ENCODE measurements at regions not wholly inside any gene's neighbourhood (a gene's known extent, or its start where the extent isn't known, plus 50 kb on each side); places are given as distances from the start of the nearest gene placed in this dataset.

DNA sequence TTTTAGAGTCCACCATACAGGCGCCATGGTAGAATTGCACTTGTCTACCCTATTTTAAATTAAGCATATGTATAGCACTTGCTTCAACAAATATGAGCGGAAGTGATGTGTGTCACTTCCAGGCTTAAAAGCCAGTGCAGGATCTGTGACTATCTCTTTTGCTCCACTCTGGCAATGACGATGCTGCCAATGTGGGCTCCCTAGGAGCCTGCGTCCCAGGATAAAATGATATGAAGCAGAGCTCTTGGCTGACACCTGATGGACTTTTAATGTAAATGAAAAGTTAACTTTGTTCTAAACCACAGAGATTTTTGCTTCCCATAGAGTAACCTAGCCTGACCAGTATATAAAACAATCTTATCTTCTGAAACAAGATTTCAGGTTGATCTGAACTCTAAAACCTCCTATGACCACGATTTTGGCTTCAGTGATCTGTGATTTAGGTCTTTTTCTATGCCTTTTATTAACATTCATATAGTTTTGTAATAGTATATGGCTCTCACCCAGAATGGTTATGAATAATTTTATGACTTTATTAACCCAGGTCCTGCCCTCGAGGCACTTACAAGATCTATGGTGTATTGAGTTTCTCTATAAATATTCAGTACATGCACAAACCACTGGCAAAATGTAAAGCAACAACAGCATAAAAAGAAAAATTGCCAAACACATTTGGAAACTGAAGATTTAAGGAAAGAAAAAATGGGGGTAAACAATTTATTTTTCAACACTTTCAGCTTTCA, 422.5 kb upstream of the PIK3C3 start:
- no peak overlapping the region for H3K27ac ChIP-seq
- no peak for TF ChIP-seq CTCF (conservative IDR thresholded peaks at IDR 0.05; ENCODE audit: low read depth)
- no peak for DNase-seq (ENCODE audit: low spot score)
- POLR2A ChIA-PET (ENCODE audit: low non-redundant PET) = no interaction called here
- CTCF ChIA-PET = no interaction called here

- H3K27ac ChIP-seq = no peak overlapping the region
- CTCF ChIA-PET = no interaction called here
- no peak for DNase-seq (ENCODE audit: low spot score)
- POLR2A ChIA-PET (ENCODE audit: low non-redundant PET) = no interaction called here
- no peak for TF ChIP-seq CTCF (conservative IDR thresholded peaks at IDR 0.05; ENCODE audit: low read depth)
Observed at GRCh38 chr18:41530970-41531369, 424.1 kb upstream of the PIK3C3 start.

- ChIA-PET CTCF (no interaction called here), POLR2A (ENCODE audit: low non-redundant PET) (no interaction called here)
- H3K27ac ChIP-seq = no peak overlapping the region
- no peak for DNase-seq (ENCODE audit: low spot score)
- no peak for TF ChIP-seq CTCF (conservative IDR thresholded peaks at IDR 0.05; ENCODE audit: low read depth)
Observed at GRCh38 chr18:41529093-41529492, 425.9 kb upstream of the PIK3C3 start.

GRCh38 chr18:41526054-41526453, 429.0 kb upstream of the PIK3C3 start:
- H3K27ac ChIP-seq = no peak overlapping the region
- ChIA-PET POLR2A (ENCODE audit: low non-redundant PET) (no interaction called here), CTCF (interaction anchor here (0.8 kb wide), 1 partner anchor 58 kb away, joined by 3 read pairs; no protein-coding TSS in a partner anchor)
- DNase-seq (ENCODE audit: low spot score) = no peak
- TF ChIP-seq CTCF (conservative IDR thresholded peaks at IDR 0.05; ENCODE audit: low read depth) = no peak

DNA sequence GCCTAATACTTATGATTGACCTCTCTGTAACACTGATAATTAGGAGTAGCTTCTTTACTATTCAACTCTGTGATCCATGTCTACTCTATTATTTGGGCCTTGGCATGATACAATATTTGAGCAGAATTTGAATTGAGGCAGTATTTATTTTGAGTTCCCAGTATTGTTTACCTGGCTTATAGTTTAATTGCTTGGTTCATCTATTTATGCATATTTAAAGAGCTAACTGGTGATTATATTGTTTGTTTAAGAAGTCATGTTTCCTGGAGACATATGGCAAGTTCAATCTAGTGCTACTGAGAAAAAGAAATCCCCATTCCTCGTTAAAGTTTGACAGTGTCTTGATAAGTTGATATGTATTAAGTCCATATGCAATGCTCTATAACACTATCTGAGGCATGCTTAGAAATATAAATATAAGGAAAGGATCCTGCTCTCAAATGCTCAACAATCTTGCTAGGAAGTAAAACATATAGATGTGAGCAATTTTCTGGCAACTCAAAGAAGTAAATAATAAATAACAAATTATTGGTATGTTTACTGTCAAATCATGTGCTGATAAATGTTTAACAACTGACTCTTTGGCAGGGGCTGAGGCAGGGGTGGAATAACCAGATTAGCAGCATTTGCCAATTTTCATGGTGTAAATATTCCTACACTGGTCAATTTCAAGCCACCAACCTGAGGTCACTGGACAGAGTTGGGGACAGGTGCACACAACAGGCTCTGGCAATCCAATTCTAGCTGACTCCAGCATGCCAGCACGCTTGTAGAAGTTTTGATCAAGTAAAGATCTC, 430.2 kb upstream of the PIK3C3 start:
- DNase-seq (ENCODE audit: low spot score) = no peak
- POLR2A ChIA-PET (ENCODE audit: low non-redundant PET) = no interaction called here
- no peak for TF ChIP-seq CTCF (conservative IDR thresholded peaks at IDR 0.05; ENCODE audit: low read depth)
- CTCF ChIA-PET = interaction anchor here (0.6 kb wide), 1 partner anchor 541 kb away, joined by 5 read pairs; no protein-coding TSS in a partner anchor
- H3K27ac ChIP-seq = no peak overlapping the region

DNA sequence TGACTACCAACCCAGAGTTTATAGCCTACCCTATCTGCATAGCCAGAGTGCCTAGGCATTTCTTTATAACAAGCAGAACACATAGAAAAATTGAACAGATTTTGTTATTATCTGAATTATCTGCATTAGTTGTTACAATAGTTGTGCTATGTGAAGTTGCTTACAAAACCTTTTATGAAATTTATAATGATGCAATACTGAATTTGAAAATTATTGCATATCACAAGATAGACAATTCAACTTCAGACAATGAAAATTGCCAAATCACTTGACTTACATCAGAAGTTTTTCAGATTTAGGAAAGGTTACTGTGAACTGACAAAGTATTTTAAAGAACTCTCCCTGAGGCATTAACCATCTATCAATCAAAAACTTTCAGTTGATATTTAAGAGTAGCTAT, 437.9 kb upstream of the PIK3C3 start:
- H3K27ac ChIP-seq = no peak overlapping the region
- TF ChIP-seq CTCF (conservative IDR thresholded peaks at IDR 0.05; ENCODE audit: low read depth) = no peak
- ChIA-PET CTCF (no interaction called here), POLR2A (ENCODE audit: low non-redundant PET) (no interaction called here)
- DNase-seq (ENCODE audit: low spot score) = no peak

Data from RWPE1 (cell line).